ENCODE measurements at regions not wholly inside any gene's neighbourhood (a gene's known extent, or its start where the extent isn't known, plus 50 kb on each side); places are given as distances from the start of the nearest gene placed in this dataset.

GRCh38 chr4:184902550-184902949 is 76.8 kb upstream of the ACSL1 start:
- TF ChIP-seq, protein P1, sequence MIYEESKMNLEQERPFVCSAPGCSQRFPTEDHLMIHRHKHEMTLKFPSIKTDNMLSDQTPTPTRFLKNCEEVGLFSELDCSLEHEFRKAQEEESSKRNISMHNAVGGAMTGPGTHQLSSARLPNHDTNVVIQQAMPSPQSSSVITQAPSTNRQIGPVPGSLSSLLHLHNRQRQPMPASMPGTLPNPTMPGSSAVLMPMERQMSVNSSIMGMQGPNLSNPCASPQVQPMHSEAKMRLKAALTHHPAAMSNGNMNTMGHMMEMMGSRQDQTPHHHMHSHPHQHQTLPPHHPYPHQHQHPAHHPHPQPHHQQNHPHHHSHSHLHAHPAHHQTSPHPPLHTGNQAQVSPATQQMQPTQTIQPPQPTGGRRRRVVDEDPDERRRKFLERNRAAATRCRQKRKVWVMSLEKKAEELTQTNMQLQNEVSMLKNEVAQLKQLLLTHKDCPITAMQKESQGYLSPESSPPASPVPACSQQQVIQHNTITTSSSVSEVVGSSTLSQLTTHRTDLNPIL (CRISPR knock-in tag; IDR thresholded peaks at IDR 0.05; ENCODE audit: low read depth), result no peak
- TF ChIP-seq, protein P2, sequence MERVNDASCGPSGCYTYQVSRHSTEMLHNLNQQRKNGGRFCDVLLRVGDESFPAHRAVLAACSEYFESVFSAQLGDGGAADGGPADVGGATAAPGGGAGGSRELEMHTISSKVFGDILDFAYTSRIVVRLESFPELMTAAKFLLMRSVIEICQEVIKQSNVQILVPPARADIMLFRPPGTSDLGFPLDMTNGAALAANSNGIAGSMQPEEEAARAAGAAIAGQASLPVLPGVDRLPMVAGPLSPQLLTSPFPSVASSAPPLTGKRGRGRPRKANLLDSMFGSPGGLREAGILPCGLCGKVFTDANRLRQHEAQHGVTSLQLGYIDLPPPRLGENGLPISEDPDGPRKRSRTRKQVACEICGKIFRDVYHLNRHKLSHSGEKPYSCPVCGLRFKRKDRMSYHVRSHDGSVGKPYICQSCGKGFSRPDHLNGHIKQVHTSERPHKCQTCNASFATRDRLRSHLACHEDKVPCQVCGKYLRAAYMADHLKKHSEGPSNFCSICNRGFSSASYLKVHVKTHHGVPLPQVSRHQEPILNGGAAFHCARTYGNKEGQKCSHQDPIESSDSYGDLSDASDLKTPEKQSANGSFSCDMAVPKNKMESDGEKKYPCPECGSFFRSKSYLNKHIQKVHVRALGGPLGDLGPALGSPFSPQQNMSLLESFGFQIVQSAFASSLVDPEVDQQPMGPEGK (CRISPR knock-in tag; IDR thresholded peaks at IDR 0.05; ENCODE audit: borderline replicate concordance), result no peak
- TF ChIP-seq ZNF8 (CRISPR knock-in tag; IDR thresholded peaks at IDR 0.05) (no peak), ZFP30 (CRISPR knock-in tag; IDR thresholded peaks at IDR 0.05) (no peak), ESRRG (CRISPR knock-in tag; IDR thresholded peaks at IDR 0.05) (no peak), RARB (CRISPR knock-in tag; IDR thresholded peaks at IDR 0.05) (no peak), ARNTL (CRISPR knock-in tag; IDR thresholded peaks at IDR 0.05; ENCODE audit: borderline replicate concordance, low read depth) (no peak), OSR1 (CRISPR knock-in tag; IDR thresholded peaks at IDR 0.05) (no peak), ZC3H10 (CRISPR knock-in tag; IDR thresholded peaks at IDR 0.05) (no peak), ZFP3 (CRISPR knock-in tag; IDR thresholded peaks at IDR 0.05) (no peak), ZNF565 (CRISPR knock-in tag; conservative IDR thresholded peaks at IDR 0.05; ENCODE audit: low read depth) (no peak), TCF4 (CRISPR knock-in tag; IDR thresholded peaks at IDR 0.05; ENCODE audit: borderline replicate concordance) (no peak)
- TF ChIP-seq, protein P3, sequence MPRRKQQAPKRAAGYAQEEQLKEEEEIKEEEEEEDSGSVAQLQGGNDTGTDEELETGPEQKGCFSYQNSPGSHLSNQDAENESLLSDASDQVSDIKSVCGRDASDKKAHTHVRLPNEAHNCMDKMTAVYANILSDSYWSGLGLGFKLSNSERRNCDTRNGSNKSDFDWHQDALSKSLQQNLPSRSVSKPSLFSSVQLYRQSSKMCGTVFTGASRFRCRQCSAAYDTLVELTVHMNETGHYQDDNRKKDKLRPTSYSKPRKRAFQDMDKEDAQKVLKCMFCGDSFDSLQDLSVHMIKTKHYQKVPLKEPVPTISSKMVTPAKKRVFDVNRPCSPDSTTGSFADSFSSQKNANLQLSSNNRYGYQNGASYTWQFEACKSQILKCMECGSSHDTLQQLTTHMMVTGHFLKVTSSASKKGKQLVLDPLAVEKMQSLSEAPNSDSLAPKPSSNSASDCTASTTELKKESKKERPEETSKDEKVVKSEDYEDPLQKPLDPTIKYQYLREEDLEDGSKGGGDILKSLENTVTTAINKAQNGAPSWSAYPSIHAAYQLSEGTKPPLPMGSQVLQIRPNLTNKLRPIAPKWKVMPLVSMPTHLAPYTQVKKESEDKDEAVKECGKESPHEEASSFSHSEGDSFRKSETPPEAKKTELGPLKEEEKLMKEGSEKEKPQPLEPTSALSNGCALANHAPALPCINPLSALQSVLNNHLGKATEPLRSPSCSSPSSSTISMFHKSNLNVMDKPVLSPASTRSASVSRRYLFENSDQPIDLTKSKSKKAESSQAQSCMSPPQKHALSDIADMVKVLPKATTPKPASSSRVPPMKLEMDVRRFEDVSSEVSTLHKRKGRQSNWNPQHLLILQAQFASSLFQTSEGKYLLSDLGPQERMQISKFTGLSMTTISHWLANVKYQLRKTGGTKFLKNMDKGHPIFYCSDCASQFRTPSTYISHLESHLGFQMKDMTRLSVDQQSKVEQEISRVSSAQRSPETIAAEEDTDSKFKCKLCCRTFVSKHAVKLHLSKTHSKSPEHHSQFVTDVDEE (CRISPR knock-in tag; IDR thresholded peaks at IDR 0.05), result no peak

Measured in SK-N-SH treated with all-trans-retinoic acid at 6 μM for 48 hours (cell line).